AG04450 (cell line): ENCODE measurements at regions not wholly inside any gene's neighbourhood (a gene's known extent, or its start where the extent isn't known, plus 50 kb on each side); places are given as distances from the start of the nearest gene placed in this dataset.
A peak's percentile ranks its signal among the peaks of the same experiment; 100 is the strongest.

Experiments used
- CTCF ChIA-PET: fragments of 300-600, 350-600 bp; formaldehyde crosslinking; extraction: SDS; loops from one replicate; lab custom pipeline; 2022; ENCODE audit warnings: antibody characterized with exemption, inconsistent platforms; lab: Charles Lee
- POLR2A ChIA-PET: fragments of 350-600 bp; formaldehyde crosslinking; extraction: SDS; loops from one replicate; lab custom pipeline; 2021; ENCODE audit warnings: antibody characterized with exemption, inconsistent platforms; lab: Yijun Ruan, JAX
- DNase-seq: peaks from one replicate; pipeline ENCODE4 v3.0.0-alpha.2; 2011; ENCODE audit warnings: low read depth, low spot score
- H3K27ac ChIP-seq: one replicate; pipeline ENCODE4 v1.5.1; 2012; ENCODE audit warnings: low read depth, low read length, control low read depth
- H3K27me3 ChIP-seq: one replicate; pipeline ENCODE4 v1.6.0; 2012; ENCODE audit warnings: low read length; ENCODE audit not compliant: control insufficient read depth, insufficient read depth
- H3K4me3 ChIP-seq: 2 replicates; pipeline ENCODE4 v1.5.1; 2011; ENCODE audit warnings: mild to moderate bottlenecking, low read depth, low read length, control low read depth
- H3K9me3 ChIP-seq: 2 replicates; pipeline ENCODE4 v1.5.1; 2012; ENCODE audit warnings: low read length; ENCODE audit not compliant: control insufficient read depth, insufficient read depth
- CTCF ChIP-seq: IDR thresholded peaks from 2 replicates; pipeline ENCODE4 v1.5.1; 2011; ENCODE audit warnings: low read depth, low read length, control low read depth, inconsistent platforms

DNA sequence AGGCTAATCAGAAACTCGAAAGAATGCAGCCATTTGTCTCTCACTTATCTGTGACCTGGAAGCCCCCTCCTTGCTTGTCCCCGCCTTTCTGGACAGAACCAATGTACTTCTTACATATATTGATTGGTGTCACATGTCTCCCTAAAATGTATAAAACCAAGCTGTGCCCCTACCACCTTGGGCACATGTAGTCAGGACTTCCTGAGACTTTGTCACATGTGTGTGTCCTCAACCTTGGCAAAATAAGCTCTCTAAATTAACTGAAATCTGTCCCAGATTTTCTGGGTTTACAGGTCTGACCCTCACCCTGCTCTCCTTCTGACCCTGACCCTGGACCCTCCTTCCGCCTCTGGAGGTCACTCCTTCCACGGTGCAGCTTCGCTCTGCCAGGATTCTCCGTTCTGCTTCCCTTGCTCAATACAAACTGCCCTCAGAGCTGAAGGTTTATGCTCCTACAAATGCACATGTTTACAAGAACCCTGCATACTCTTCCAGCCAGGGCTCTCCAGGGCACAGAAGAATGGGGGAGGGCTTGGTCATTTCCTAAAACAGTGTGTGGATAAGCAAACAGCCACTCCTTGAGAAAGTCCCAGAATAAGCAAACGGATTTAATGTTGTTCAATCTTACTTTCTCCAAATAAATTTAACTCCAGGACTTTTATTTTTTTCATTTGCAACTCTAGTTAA is 160.5 kb downstream of the ACTL8 start:
- CTCF ChIA-PET: interaction anchor here (0.7 kb wide), 1 partner anchor 67 kb away, joined by 3 read pairs; no protein-coding TSS in a partner anchor

GRCh38 chr1:17916702-17917101 is 161.6 kb downstream of the ACTL8 start:
- TF ChIP-seq CTCF: no peak
- Histone ChIP-seq H3K27me3 (peaks cover 17% of the 10 kb centered on the region), H3K4me3 (no peak overlapping the region), H3K9me3 (no peaks in the 10 kb centered on the region), H3K27ac (no peak overlapping the region)
- DNase-seq: no peak
- POLR2A ChIA-PET: no interaction called here
- CTCF ChIA-PET: no interaction called here

More for the DNA sequence above, 160.5 kb downstream of the ACTL8 start:
- no peak overlapping the region for H3K27ac ChIP-seq
- H3K4me3 ChIP-seq: no peak overlapping the region
- POLR2A ChIA-PET: no interaction called here
- peaks cover 17% of the 10 kb centered on the region for H3K27me3 ChIP-seq
- TF ChIP-seq CTCF: no peak
- H3K9me3 ChIP-seq: no peaks in the 10 kb centered on the region
- no peak for DNase-seq

DNA sequence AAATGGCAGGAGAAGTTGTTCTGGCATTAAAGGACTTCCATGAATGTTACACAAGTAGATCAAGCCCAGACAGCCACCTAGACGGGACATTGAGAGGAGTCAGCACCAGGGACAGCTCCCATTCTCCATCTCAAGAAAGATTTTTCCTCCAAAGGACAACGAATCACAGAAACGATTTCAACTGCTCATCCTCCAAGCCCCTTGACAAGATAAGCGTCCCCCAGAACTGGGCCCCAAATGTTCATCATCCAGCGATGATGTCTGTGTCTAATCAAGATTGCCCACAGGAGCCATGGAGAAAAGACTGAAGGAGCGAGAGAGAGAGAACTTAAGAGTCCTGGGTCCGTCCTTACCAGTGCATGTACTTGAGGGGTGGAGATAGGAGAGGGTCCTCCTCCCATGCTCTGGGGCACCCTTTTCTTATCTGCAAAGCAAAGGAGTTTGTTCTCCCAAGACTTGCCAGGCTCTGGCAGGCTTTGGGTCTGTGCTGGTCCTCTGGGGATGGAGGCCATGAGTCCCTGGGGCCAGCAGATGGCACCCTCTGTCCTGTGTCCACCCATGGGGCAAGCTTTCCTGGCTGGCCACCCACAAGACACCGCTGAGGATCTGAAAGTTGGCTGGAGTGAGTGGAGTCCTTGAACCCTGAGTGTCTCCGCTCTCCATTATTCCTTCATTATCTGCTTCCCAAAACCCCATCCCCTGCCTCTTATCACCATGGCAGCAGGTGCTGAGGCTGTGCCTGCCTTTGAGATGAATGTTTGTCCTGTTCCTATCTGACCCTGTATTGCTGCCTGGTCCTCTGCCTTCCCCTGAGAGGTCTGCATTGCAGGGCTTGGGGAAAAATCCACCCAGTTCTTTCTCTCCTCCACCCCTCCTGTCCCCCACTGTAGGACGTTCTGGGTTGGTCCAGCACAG is 164.6 kb downstream of the ACTL8 start:
- ChIA-PET POLR2A (no interaction called here), CTCF (no interaction called here)
- H3K4me3 ChIP-seq: no peak overlapping the region
- TF ChIP-seq CTCF: peak; percentile 3; the same call in 1 of the 2 replicates
- H3K27me3 ChIP-seq: peaks cover 10% of the 10 kb centered on the region
- peak; percentile 18 for DNase-seq
- no peak overlapping the region for H3K27ac ChIP-seq
- H3K9me3 ChIP-seq: no peaks in the 10 kb centered on the region

GRCh38 chr1:17920881-17921640 is 165.9 kb downstream of the ACTL8 start:
- Histone ChIP-seq H3K4me3 (no peak overlapping the region), H3K27me3 (peaks cover 4% of the 10 kb centered on the region), H3K27ac (no peak overlapping the region), H3K9me3 (no peaks in the 10 kb centered on the region)
- ChIA-PET POLR2A (no interaction called here), CTCF (no interaction called here)
- DNase-seq: no peak
- no peak for TF ChIP-seq CTCF
